ENCODE measurements at regions not wholly inside any gene's neighbourhood (a gene's known extent, or its start where the extent isn't known, plus 50 kb on each side); places are given as distances from the start of the nearest gene placed in this dataset.

GRCh38 chr1:213572912-213573647, 414.7 kb upstream of the PROX1 start:
- Histone ChIP-seq H3K4me1 (no peaks in the 10 kb centered on the region), H3K9me3 (peaks cover 0 to 4% (median 0%) of the 10 kb centered on the region in 4 donors), H3K27me3 (peaks cover 0 to 4% (median 0%) of the 10 kb centered on the region in 4 donors), H3K36me3 (no peaks in the 10 kb centered on the region), H3K4me3 (no peak overlapping the region), H3K27ac (replicated peaks in 1 of 4) (no peak overlapping the region)
- 70% methylated on average over 3 of the region's 3 CpGs for WGBS
- TF ChIP-seq POLR2AphosphoS5 (IDR thresholded peaks at IDR 0.05) (no peak), CTCF (IDR thresholded peaks at IDR 0.05) (no peak), POLR2A (IDR thresholded peaks at IDR 0.05; ENCODE audit: low read depth) (no peak), EP300 (IDR thresholded peaks at IDR 0.05) (no peak)
- intact Hi-C loops (cut with DNase I), result no loop called here
- no peak for DNase-seq (ENCODE audit: extremely low spot score)

DNA sequence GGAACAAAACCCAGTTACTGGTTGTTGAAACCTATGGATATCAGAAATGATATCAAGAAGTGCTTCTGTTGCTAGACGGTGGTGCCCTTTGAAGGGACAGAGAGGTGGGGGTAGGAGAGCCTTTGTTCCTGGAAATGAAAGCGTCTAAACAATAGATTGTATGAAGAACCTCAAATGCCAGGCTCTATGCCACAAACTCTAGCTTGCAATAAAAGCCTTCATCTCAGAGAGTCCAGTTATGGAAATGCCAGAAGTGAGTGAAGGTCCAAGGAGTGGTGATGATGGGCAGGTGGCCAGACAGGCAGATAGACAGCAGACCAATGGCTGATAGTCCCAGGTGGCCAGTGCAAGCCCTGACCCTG, 414.1 kb upstream of the PROX1 start:
- TF ChIP-seq EP300 (IDR thresholded peaks at IDR 0.05) (no peak), POLR2A (IDR thresholded peaks at IDR 0.05; ENCODE audit: low read depth) (no peak), CTCF (IDR thresholded peaks at IDR 0.05) (no peak), POLR2AphosphoS5 (IDR thresholded peaks at IDR 0.05) (no peak)
- Histone ChIP-seq H3K27ac (replicated peaks in 1 of 4) (no peak overlapping the region), H3K4me3 (no peak overlapping the region), H3K36me3 (no peaks in the 10 kb centered on the region), H3K27me3 (peaks cover 0 to 4% (median 0%) of the 10 kb centered on the region in 4 donors), H3K9me3 (peaks cover 0 to 4% (median 0%) of the 10 kb centered on the region in 4 donors), H3K4me1 (no peaks in the 10 kb centered on the region)
- WGBS, result 62% methylated on average over 2 of the region's 2 CpGs
- intact Hi-C loops (cut with DNase I), result no loop called here
- DNase-seq (ENCODE audit: extremely low spot score), result no peak

DNA sequence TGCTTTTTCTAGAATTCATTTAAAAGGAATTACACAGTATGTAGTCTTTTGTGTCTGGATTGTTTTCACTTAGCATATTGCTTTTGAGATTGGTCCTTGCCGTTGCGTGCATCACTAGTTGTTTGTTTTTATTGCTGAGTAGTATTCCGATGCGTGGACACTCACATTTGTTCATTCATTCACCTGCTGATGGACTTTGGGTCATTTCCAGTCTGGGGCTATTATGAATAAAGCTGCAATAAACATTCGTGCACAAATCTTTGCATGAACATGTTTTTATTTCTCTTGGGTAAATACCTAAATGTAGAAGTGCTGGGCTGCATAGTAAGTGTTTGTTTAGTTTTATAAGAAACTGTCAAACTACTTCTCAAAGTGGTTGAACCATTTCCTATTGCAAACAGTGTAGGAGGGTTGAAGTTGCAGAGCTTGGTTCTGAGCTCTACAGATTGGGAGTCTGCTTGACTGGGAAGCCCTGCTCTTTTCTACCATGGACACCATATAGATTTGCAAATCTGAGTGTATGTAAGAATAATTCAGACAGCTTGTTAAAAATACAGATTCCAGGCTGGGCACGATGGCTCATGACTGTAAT, 404.7 kb upstream of the PROX1 start:
- Histone ChIP-seq H3K27me3 (no peaks in the 10 kb centered on the region), H3K4me1 (no peaks in the 10 kb centered on the region), H3K9me3 (peaks cover 0 to under 1% (median 0%) of the 10 kb centered on the region in 4 donors), H3K36me3 (no peaks in the 10 kb centered on the region), H3K27ac (replicated peaks in 1 of 4) (no peak overlapping the region), H3K4me3 (no peak overlapping the region)
- no peak for TF ChIP-seq CTCF (IDR thresholded peaks at IDR 0.05)
- WGBS, result 77% methylated on average over 6 of the region's 6 CpGs
- no peak for DNase-seq (ENCODE audit: extremely low spot score)
- intact Hi-C loops (cut with DNase I), result no loop called here

DNA sequence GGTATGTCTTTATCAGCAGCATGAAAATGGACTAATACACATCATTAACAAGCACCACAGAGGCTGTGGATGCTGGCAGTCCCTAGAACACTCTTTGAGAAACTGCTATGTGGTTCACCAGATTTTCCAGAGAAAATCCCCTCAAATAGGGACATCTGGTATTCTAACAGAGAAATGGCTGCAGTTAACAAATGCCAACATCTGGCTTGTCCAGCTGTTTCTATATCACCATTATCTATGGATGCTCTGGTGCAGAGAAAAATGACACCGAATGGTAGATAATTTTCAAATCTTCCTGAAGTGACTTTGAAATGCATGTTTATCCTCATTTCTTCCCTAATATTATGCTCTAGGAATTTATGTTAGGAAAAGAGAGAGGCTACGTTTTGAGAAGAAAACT, 403.5 kb upstream of the PROX1 start:
- H3K4me1 ChIP-seq, result no peaks in the 10 kb centered on the region
- TF ChIP-seq POLR2AphosphoS5 (IDR thresholded peaks at IDR 0.05), result no peak
- TF ChIP-seq EP300 (IDR thresholded peaks at IDR 0.05), result no peak
- TF ChIP-seq CTCF (IDR thresholded peaks at IDR 0.05), result no peak
- no peak for TF ChIP-seq POLR2A (IDR thresholded peaks at IDR 0.05; ENCODE audit: low read depth)
- no peaks in the 10 kb centered on the region for H3K27me3 ChIP-seq
- intact Hi-C loops (cut with DNase I), result no loop called here
- no peaks in the 10 kb centered on the region for H3K9me3 ChIP-seq
- no peak overlapping the region for H3K27ac ChIP-seq (replicated peaks in 1 of 4)
- WGBS, result 66% methylated on average over 2 of the region's 2 CpGs
- H3K4me3 ChIP-seq, result no peak overlapping the region
- no peak for DNase-seq (ENCODE audit: extremely low spot score)
- no peaks in the 10 kb centered on the region for H3K36me3 ChIP-seq

GRCh38 chr1:213585402-213585801, 402.4 kb upstream of the PROX1 start:
- Histone ChIP-seq H3K9me3 (no peaks in the 10 kb centered on the region), H3K36me3 (no peaks in the 10 kb centered on the region), H3K27me3 (no peaks in the 10 kb centered on the region), H3K27ac (replicated peaks in 1 of 4) (no peak overlapping the region), H3K4me1 (no peaks in the 10 kb centered on the region), H3K4me3 (no peak overlapping the region)
- intact Hi-C loops (cut with DNase I), result no loop called here
- TF ChIP-seq CTCF (IDR thresholded peaks at IDR 0.05), result no peak
- no peak for TF ChIP-seq EP300 (IDR thresholded peaks at IDR 0.05)
- TF ChIP-seq POLR2A (IDR thresholded peaks at IDR 0.05; ENCODE audit: low read depth), result no peak
- WGBS, result 67% methylated on average over 1 of the region's 2 CpGs
- no peak for DNase-seq (ENCODE audit: extremely low spot score)
